ENCODE measurements at regions not wholly inside any gene's neighbourhood (a gene's known extent, or its start where the extent isn't known, plus 50 kb on each side); places are given as distances from the start of the nearest gene placed in this dataset.

- TF ChIP-seq CTCF (IDR thresholded peaks at IDR 0.05) (no peak), ZFX (IDR thresholded peaks at IDR 0.05; ENCODE audit: borderline replicate concordance) (no peak)
Observed at GRCh38 chr13:97564956-97565355, 131.0 kb downstream of the RAP2A start.

All from 22Rv1 (cell line).